HG02852 (cell line): ENCODE measurements at regions not wholly inside any gene's neighbourhood (a gene's known extent, or its start where the extent isn't known, plus 50 kb on each side); places are given as distances from the start of the nearest gene placed in this dataset.

Experiments used
- ATAC-seq: cut with Tn5 transposase; IDR thresholded peaks from one replicate; pipeline ENCODE4 v1.9.1; 2021; ENCODE audit warnings: mild to moderate bottlenecking, moderate library complexity; ENCODE audit not compliant: unreplicated experiment

DNA sequence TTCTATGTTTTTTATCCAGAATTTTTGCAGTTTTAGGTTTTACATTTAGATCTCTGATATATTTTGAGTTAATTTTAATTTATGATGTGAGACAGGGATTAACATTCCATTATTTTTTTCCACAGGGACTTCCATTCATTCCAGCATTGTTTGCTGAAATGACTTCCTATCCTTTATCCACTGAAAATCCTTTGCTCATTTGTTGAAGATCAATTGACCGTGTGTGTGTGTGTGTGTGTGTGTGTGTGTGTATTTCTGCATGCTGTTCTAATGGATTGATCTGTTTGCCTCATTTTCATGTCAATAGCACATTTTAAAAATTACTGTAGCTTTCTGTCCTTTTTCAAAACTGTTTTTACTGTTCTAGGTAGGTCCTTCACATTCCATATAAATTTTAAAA lies 480.3 kb downstream of the DSC3 start:
- no peak for ATAC-seq

DNA sequence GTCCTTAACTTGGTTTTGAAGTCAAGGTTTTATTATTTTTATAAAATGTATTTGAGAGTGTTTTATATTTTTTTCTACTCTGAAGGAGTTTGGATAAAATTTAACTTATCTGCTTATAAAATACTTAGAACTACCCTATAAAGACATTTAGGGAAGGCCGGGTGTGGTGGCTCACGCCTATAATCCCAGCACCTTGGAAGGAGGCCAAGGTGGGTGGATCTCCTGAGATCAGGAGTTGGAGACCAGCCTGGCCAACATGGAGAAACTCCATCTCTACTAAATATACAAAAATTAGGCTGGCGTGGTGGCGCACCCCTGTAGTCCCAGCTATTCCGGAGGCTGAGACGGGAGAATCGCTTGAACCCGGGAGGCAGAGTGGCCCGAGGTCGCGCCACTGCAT lies 486.4 kb downstream of the DSC3 start:
- no peak for ATAC-seq

DNA sequence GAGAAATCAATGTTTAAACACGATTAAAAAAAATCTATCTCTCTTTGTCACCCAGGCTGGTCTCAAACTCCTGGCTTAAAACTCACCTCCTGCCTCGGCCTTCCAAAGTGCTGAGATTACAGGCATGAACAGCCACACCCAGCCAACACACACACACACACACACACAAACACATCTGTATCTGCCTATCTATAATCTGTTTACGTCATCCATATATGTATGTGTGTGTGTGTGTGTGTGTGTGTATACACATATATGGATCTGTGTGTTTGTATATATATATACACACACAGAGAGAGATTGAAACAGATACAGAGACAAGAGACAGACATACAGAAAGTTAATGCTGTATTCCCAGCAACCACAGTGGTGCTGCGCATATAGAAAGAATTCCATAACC lies 497.1 kb downstream of the DSC3 start:
- no peak for ATAC-seq

DNA sequence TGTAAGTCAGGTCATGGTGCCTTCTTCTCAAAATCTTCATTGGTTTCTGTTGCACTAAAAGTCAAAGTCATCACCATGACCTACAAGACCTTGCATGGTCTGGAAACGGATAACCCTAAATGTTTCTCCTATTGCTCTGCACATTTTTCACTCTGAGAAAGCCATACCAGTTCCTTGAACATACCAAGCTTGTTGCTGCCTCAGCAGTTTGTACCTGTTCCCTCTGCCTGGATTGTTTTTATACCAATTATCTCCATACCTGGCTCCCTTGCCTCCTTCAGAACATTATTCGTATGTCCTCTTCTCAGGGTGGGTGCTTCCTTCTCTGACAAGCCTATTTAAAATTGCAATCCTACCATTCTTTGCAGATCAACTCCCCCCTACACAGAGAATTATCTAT lies 498.4 kb downstream of the DSC3 start:
- ATAC-seq, result no peak

DNA sequence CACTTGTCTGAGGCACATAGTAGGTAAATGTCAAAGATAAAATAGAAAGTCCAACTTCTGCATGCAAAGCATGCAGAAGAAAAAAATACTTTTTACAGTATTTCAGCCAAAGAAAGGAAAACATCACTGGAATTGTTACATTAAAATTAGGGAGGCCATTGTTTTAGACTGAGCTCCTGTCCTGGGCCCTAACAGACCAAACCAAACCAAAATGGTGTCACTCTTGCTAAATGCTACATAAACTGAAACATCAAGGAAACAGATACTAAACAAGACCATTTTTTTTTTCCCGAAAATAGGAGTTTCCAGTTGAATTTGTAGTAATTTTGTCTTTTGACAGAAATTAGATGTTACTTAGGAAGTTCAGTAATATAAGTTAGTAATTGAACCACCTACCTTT lies 508.8 kb downstream of the DSC3 start:
- no peak for ATAC-seq

DNA sequence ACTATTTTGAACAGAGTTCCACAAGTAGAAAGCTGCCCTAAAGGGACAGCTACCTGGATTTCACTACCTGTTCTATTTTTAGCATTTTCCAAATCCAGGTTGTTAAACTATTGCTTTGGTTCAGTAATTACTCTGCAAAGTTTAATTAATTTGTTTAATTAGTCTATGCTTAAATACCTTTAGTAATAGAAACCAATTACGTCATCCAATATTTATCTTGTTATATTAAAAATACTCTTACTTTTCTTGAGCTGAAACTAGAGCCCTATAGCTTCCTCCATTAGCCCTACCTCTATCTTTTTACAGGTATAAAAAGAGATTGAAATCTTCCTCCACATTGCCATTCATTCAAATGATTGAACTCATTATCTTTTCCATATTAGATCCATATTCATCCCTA lies 514.6 kb downstream of the DSC3 start:
- no peak for ATAC-seq

- no peak for ATAC-seq
Measured at GRCh38 chr18:30527226-30527625, 515.3 kb downstream of the DSC3 start.

DNA sequence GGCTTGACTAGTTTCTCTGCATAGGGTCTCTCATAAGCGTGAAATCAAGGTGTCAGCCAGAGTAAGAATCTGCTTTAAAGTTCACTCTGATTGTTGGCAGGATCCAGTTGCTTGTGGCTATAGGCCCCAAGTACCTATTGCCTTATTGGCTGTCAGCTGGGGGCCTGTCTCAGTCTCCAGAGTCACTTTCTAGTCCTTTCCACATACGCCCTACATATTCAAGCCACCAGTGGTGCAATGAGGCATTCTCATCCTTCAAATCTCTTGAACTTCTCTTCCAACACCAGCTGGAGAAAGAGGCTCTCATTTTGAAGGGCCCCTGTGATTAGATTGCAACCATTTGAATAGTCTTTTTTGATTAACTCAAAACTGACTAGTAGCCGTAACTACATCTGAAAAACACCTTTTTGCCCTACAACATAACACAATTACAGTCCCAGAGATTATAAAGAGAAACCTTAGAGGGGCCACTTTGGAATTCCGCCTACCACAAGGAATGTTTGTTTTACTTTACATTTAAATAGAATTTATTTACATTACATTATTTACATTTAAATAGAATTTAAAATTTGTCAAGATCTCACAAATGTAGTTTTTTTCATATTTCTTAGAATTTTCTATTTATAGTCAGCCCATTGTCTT lies 520.1 kb downstream of the DSC3 start:
- no peak for ATAC-seq

GRCh38 chr18:30514059-30514458 lies 528.5 kb downstream of the DSC3 start:
- ATAC-seq, result no peak

GRCh38 chr18:30512872-30513271 lies 529.7 kb downstream of the DSC3 start:
- ATAC-seq, result no peak

DNA sequence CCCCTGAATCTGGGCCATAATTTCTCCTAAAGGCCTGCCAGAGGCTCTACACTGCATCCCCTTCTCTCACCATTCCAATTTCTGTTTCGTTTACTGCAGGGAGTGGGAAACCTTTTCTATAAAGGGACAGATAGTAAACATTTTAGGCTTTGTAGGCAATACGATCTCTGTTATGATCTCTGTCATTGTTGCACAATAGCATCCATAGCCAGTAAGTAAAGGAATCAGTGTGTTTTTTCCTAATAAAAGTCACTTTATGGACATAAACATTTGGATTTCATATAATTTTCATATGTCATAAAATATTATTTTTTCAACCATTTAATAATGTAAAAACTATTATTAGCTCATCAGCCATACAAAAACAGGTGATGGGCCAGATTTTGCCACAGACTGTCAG lies 531.7 kb downstream of the DSC3 start:
- no peak for ATAC-seq

DNA sequence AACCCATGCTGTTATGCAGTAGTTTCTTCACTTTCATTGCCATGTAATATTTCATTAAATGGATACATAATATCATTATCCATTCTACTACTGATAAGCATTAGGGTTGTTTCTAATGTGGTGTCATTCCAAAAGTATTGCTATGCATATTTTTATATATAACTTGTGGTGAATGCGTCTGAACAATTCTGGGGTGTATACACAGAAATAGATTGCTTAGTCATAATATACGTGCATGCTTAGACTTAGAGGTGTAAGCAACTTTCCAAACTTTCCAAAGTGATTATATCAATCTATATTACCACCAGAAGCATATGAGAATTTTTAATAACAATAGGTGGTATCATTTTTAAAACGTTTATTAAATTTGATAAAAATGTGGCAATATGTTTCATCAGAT lies 540.9 kb downstream of the DSC3 start:
- no peak for ATAC-seq

DNA sequence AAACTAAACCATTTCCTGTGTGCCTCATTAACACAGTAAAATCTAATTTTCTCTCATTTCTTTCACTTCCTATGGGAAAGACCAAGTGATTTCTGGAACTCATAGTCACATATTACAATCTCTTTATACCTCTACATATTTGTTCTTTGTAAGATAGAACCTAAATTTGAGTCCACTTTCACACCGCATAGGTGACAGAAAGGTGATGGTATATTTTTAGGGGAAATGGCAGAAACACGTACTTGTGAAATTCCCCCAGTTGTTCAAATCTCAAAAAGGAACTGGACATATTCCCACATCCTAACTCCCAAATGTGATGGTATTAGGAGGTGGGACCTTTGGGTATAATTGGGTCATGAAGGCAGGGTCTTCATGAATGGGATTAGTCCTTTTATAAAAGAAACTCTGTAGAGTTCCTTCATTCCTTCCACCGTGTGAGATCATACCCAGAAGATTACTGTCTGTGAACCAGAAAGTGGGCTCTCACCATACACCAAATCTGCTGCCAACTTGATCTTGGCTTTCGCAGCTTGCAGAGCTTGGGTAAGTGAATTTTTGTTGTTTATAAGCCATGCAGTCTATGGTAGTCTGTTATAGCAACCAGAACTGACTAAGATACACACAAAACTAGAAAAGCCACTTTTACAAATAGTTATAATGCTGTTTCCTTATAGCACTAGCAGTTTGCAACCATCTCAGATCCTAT lies 542.1 kb downstream of the DSC3 start:
- no peak for ATAC-seq

DNA sequence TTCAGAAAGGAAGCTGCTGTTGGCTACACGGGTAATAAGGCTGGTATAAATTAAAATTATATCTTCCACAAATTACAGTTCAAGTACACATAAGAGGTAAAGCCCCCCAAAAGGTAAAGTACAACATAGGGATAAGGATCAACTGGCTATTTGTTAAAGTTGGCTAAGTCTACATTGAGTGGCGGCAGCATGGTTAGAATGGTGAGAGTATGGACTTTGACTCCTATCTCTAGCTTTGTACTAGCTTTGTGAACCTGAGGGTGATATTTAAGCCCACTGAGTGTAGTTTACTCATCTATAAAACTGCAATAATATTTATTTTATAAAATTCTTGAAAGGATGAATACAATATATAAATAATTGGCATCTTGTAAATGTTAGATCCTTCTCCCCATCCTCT lies 542.8 kb downstream of the DSC3 start:
- no peak for ATAC-seq

- ATAC-seq, result no peak
Measured at GRCh38 chr18:30492552-30493129, 549.9 kb downstream of the DSC3 start.

DNA sequence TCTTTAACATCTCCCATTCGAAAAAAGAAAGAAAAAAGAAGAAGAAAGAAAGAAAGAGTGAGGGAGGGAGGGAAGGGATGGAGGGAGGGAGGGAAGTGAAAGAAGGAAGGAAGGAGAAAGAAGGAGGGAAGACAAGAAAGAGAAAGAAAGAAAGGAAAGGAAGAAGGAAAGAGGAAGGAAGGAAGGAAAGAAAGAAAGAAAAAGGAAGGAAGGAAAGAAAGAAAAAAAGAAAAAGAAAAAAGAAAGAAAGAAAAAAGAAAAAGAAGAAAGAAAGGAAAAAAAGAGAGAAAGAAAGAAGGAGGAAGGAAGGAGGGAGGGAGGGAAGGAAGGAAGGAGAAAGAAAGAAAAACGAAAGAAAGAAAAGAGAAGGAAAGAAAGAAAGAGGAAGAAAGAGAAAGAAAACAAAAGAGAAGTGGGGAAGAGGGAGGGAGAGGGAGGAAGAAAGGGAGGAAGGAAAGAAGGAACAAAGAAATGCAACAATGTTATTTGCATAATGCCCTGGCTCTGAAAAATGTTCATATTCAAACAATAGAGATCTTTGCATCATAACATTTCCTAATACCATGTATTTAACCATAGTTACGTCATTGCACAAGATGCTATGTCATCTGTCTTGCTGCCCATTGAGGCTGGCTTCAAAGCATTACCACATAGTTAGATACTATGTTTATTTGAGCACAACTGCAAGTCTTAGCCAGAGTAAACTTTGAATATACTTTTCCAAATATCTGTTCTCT lies 550.6 kb downstream of the DSC3 start:
- ATAC-seq, result no peak

DNA sequence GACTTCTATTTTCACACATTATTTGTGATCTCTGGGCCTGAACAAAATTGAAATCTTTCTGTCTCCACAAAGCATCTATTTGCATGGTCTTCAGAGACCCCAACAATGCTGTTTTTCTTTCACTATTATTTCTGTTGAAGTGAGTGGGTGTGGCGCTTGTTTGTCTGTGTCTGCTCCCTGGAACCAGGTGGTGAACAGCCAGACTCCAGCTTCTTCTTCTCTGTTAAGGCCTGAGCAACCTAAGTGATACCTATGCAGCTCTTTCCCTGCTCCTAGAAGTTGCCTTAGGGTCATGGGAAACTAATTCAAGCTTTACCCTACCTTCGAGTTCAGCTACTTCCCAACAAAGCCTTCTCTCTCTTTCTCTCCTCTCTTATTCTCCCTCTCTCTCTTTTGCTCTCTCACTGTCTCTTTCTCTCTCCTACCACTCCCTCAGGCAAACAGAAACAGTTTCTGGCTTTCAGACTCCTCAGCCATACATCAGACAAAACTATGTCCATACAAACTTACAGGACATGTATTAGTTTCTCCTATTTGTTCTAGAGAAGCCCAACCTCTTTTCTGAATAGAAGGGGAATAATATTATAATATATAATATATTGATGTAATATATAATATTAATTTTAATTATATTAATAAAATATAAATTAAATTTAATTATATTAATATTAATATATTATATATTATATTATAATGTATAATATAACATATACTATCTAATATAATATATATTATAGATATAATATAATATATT lies 552.5 kb downstream of the DSC3 start:
- no peak for ATAC-seq

DNA sequence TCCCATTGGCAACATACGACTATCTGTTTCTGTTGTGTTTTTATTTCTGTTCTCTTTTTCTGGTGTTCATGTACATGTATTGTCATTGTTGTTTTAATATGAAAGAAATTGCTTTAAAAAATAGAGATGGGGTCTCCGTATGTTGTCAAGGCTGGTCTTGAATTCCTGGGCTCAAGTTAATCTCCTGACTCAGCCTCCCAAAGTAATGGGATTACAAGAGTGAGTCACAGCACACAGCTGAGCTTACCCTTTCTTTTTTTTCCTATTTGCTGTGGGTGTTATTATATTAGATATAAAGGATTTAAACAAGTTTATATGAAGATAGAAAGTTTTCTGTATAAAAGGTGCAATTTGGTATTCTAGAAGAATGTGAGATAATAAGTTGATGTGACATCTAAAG lies 554.6 kb downstream of the DSC3 start:
- no peak for ATAC-seq

DNA sequence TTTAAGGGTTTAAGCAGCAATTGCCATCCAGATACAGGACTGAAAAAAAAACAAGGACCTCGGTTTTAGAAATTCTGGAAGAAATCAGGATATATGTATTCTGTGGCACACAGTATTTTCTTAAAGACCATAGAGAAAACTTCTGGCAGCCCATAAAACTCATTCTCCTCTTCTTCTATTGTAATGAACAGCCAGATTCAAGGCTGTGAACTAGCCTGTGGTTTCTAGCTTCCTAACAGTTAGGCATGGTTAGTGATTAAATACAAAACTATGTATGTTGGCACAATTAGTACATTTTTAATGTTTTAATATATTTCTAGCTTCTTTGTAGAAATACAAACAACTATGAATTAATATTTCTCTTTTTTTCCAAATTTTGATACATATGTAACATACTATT lies 555.7 kb downstream of the DSC3 start:
- no peak for ATAC-seq

GRCh38 chr18:30485078-30485477 lies 557.5 kb downstream of the DSC3 start:
- ATAC-seq, result no peak

GRCh38 chr18:30481871-30482270 lies 560.7 kb downstream of the DSC3 start:
- no peak for ATAC-seq
